HG02610 (cell line): ENCODE measurements at regions not wholly inside any gene's neighbourhood (a gene's known extent, or its start where the extent isn't known, plus 50 kb on each side); places are given as distances from the start of the nearest gene placed in this dataset.
A peak's percentile ranks its signal among the peaks of the same experiment; 100 is the strongest.
"Not testable (repeated sequence)": the region's sequence is repeated elsewhere in the genome, so short reads cannot be mapped to it uniquely, and the experiment has no call there.

Experiments
- ATAC-seq: cut with Tn5 transposase; IDR thresholded peaks from one replicate; pipeline ENCODE4 v1.9.1; 2021; ENCODE audit warnings: mild to moderate bottlenecking, moderate library complexity; ENCODE audit not compliant: unreplicated experiment

DNA sequence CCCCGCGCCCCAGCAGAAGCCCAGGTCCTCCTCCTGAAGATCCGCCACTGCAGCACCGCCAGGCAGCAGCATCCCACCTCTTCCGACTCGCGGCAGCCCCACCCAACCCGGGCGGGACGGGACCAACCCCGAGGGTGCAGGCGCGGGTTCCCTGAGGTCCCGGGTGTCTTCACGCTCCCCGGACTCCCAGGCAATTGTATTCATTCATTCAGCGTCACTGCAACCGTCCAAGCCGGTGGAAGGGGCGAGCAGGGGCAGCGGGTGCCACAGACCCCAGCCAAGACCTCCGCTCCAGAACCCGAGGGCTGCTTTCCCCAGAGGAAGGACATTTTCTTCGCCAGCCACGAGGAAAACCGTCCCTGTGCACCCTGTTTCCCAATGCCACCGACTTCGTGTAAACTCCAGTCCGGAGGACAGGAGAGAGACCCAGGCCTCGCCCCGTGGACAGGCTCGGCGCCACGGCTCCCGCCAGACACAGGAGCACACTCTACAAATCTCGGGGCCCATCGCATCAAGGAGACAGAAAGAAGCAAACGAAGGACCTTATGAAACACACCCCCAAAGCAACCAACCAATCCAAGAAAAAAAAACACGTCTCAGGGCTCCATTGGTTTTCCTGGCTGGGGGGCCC is 1471.5 kb downstream of the FOXD4L5 start:
- ATAC-seq = not testable (repeated sequence)

DNA sequence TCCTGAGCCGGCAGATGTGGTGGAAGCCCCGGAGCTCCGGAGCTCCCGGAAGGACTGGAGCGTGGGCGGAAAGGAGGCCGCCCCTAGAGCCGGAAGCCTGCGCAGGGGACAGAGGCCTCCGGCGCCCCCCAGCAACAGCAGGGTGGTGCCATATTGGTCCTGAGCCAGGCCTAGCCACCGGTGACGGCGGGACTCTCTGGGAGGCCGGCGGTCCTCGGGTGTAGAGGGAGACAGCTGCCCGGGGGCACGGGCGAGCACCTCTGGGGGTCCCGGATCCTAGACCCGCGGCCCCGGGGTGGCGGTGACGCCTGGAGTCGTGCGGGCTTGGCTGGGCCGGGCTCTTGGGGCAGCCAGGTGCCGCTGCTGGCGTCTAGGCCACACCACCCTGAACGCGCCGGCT is 1472.2 kb downstream of the FOXD4L5 start:
- peak; percentile 72 for ATAC-seq

DNA sequence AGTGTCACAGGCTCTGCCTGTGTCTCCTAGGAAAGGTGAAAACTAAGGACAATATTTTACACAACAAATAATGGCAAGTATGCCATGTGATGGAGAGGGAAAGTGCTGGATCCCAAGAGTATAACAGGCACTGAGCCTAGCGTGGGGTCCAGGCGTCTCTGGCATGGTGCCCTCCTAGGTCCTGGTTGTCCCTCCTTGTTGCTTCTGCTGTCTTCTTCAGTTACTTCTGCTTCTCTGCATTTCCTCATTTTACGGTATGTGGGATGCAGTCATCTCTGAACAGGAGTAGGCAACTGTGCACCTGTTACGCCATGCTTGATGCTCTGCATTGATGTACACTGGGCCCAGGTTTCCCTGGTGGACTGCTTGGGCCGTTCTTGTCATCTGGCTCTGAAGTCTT is 1480.8 kb downstream of the FOXD4L5 start:
- ATAC-seq = not testable (repeated sequence)

DNA sequence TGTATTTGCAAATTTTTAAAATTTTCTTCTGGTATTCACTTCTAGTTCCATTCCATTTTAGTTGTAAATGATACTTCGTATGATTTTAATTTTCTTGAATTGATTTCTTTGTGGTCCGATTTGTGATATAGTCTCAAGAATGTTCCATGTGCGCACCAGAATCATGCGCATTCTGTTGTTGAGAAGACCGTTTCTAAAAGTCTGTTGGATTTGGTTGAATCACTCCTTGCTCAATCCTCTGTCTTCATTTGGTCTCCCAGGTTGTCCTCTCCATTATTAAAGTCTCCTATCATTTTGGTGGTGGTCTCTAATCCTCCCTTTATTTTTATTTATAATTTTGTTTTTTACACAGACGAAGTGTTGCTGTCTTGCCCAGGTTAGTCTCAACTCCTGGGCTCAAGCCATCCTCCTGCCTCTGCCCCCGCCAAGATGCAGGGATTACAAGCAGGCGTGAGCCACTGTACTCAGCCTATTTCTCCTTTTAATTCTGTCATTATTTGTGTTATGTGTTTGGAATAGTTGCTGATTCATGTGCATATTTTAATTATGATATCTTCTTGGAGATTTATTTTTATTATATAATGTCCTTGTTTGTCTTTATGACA is 1490.8 kb downstream of the FOXD4L5 start:
- ATAC-seq = not testable (repeated sequence)

DNA sequence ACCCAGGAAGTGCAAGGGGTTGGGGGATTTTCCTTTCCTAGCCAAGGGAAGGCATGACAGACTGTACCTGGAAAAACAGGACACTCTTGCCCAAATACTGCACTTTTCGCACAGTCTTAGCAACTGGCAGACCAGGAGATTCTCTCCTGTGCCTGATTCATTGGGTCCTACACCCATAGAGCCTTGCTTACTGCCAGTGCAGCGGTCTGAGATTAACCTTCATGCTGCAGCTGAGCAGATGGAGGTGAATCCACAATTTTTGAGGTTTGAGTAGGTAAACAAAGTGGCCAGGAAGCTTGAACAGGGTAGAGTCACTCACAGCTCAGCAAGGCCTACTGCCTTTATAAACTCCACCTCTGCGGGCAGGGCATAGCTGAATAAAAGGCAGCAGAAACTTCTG is 1497.6 kb downstream of the FOXD4L5 start:
- ATAC-seq = not testable (repeated sequence)

DNA sequence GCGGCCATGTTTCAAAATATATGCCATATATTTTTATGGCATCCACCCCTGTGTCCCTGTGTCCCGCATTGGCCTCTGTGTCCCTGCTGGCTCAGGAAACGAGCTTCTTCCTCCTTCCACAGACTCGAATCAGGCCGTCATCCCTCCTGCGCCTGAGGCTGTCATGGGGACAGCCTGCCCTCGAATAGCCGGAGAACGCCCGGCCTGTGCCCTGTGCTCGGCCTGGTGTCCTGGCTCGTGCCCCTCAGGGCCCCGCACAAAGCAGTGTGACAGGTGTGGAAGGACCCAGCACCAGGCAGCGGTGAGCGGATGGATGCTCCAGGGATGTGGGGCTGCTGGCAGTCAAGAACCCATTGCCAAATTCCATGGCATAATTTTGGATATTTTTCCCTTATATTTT is 1500.0 kb downstream of the FOXD4L5 start:
- ATAC-seq = not testable (repeated sequence)

DNA sequence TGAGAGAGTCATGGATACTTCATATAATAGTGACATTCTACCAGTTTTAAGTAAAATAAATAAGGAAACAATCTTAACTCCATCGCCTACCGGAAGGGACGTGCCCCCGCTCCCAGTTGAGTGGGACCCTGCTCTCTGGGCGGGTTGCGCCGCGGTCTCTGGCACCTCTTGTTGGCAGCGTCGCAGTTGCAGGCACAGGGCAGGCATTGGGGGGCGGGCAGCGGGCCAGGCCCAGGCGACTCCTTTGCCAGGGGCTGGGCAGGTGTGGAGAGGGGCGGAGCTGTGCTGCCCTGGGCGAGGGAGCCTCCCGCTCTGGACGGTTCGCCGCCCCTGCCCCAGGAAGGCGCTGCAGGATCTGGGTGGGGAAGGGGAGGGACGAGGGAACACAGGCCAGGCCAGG is 1500.6 kb downstream of the FOXD4L5 start:
- ATAC-seq = not testable (repeated sequence)

DNA sequence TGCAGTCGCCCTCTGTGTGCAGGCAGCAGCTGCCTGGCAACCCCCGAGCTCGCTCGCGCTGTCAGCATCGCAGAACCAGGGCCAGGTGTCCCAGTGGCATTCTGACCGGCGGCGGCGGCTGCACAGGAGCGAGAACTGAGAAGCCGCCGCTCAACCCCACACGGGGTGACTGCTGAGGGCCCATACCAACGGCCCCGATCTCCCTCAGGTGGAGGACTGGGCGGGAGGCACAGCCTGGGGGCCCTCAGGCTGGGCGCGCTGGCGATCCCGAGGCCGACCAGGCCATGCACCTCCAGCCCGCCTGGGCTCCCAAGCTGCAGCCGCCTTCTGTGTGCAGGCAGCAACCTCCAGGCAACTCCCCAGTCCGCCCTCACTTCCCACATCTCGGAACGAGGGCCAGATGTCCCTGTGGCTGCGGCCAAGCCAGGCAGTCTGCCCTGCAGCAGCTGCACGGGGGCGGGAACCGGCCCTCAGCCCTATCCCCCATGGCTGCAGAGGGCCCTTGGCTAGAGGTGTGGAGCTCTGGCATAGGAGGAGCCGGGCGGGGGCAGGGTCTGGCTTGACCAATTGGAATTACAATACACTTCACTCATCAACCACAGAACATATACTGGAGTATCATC is 1503.1 kb downstream of the FOXD4L5 start:
- peak; percentile 28 for ATAC-seq

DNA sequence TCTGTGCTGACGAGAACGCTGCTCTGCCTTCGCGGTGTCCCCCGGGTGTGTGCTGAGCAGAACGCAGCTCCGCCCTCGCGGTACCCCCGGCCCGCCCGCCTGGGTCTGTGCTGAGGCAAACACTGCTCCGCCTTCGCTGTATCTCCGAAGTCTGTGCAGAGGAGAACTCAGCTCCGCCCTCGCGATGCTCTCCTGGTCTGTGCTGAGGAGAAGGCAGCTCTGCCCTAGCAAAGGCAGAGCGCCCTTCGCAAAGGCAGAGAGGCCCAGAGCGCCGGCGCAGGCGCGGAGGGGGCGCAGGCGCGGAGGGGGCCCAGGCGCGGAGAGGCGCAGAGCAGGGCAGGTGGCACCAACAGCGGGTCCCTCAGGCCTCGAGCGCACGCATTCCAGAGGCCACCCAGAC is 1503.6 kb downstream of the FOXD4L5 start:
- peak; percentile 98 for ATAC-seq

DNA sequence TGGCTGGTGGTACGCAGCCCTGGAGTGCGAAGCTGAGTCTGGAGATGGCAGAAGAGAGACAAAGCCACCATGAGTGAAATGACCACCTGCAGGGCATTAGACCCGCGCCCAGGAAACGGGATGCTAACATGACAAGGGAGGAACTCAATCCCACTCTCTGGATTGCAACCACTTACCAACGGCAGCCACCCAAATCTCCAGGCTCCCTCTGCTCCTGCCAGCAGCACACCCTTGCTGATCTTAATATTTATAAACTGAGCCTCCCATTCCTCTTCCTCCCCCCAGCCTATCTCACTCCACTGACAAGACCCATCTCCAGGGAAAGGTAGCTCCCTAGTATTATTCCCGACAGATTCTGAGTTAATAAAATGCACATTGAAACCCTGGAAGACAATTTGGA is 1508.8 kb downstream of the FOXD4L5 start:
- ATAC-seq = not testable (repeated sequence)

DNA sequence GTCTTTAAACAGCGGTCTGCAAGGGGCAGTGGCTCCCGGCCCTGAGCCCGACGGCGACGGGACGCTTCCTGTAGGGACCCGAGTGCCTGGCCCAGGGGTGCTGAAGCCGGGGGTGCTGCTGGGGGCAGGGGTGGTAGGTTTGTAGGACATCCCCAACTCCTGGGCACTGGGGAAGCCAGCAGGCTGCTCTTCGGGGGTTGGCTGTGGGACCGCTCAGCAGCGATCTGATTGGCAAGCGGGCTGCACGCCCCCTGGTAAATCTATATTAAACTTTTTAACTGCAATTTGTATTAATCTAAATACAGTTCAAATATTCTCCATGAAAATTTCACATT is 1510.0 kb downstream of the FOXD4L5 start:
- not testable (repeated sequence) for ATAC-seq

DNA sequence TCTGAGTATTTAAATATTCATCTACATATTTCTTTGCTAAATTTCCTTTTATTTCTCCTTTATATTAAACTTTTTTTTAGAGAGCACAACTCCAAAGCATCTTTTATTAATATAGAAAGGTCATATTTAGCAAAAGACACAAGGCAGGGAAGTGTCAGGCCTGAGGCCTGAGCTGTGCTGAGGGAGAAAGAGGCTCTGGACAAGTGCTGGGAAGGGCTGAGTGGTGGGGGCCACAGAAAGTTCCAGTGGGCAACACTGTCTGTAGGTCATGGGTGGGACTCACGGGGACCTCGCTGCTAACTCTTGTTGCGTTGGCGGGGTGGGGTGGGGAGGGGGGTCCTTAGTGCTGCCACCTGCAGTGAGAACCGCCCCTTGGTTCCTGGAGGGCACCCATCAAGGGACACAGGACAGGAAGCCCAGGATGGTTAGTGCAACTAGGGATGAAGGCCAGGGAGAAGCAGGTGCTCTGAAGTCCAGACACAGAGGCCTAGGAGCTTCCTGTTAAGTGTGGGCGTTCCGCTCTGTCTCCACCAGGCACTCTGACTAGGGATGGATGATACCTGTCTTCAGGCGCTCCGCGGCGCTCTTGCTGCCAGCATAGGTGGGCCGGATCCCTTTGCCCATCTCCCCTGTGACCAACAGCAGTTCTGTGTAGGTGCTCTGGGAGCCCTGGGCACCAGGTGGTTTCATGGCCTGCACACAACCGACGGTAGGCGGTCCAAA is 1510.5 kb downstream of the FOXD4L5 start:
- not testable (repeated sequence) for ATAC-seq

DNA sequence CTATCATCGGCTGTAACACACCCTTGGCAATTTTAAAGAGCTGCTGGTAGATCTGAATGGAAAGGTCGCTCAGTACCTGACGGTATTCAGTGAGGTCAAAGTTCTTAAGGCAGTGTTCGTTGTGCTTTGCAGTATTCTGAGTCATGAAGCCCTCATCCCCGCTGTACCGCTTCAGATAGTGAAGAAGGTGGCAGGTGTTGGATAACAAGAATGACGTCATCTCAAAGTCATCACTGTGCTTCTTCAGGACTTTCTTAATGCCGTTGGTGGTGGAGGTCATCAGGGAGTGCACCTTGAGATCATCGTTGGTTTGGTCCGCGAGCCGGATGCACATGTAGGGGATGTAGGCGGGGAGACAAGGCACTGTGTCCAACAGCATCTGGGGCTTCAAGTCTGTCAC is 1522.8 kb downstream of the FOXD4L5 start:
- not testable (repeated sequence) for ATAC-seq

DNA sequence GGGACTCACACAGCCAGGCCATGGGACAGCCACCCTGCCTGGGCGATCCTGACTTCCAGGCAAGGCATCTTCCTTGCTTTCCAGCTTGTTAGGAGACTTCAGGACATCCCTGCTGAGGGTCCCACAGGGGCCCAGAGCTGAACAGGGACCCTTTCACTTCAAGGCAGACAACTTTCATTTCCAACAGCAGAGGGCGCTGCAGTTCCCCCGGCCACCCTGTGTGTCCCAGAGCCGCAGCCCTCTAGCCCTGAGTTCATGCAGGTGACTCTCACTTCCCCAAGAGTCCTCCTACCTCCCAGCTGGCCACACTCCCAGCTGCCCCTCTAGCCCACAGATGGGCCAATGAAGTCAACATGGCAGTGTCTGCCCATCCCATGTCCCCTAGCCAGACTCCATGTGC is 1556.0 kb downstream of the FOXD4L5 start:
- ATAC-seq = not testable (repeated sequence)

DNA sequence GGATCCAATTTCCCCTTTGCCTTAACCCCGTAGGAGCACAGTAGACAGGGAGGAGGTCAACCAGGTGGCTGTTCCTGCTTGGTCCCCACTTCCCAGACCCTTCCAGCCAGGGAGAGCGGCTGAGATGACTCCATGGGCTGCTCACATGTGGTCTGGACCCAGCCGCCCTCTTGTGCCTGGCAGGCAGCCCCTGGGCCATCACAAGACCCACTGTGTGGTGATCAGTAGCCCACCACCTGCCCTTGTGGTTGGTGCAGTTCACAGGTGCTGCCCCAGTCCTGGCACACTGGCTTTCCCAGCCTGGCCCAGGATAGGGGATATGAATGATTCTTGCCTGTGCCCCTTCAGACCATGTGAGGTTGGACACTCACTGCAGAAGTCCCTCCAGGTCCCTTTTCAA is 1556.7 kb downstream of the FOXD4L5 start:
- no peak for ATAC-seq

DNA sequence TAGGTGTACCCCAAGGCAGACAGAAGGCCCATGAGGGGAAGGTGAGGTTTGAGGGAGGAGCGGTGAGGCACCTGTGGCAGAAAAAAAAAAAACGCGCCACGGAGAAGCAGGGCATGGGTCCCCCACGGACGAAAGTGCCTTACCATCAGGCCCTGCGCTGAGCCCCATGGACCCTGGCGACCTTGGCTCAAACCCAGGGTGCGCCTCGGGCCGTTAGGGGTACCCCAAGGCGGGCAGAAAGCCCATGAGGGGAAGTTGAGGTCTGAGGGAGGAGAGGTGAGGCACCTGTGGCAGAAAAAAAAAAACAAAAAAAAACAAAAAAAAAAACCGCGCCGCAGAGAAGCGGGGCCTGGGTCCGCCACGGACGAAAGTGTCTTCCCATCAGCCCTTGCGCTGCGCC is 1576.7 kb downstream of the FOXD4L5 start:
- ATAC-seq = not testable (repeated sequence)

DNA sequence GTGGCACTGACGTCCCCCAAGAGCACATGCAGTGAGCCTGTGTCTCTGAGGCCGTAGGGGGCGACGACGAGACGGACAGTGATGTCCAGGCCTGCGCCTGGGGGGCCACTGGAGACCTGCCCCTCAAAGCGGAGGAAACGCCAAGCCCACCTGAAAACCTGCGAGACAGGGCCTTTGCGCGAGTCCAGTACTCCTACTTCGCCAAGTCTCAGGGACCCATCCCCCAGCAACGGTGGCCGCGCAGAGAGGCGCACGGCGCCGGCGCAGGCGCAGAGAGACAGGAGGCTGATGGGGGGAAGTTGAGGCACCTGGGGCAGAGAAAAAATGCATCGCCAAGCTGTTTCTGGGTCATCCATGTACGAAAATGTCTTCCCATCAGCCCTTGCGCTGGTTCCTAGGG is 1580.6 kb downstream of the FOXD4L5 start:
- not testable (repeated sequence) for ATAC-seq

DNA sequence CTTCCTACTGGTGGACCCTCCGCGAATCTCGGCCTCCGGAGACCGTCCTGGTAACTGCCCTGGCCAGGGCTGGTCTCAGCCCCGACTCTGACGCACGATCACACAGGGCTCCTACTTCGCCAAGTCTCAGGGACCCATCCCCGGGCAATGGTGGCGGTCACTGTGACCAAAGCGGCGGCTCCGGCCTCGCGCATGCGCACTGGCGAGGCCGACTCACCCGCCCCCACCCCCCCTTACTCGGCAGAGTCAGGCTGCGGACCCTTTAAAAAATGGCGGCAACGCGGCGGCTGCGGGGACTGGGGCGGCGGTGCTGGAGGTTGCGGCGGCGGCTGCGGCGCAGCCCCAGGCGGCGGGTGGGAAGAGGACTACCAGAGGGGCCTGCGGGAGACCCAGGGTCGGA is 1581.3 kb downstream of the FOXD4L5 start:
- ATAC-seq = not testable (repeated sequence)

DNA sequence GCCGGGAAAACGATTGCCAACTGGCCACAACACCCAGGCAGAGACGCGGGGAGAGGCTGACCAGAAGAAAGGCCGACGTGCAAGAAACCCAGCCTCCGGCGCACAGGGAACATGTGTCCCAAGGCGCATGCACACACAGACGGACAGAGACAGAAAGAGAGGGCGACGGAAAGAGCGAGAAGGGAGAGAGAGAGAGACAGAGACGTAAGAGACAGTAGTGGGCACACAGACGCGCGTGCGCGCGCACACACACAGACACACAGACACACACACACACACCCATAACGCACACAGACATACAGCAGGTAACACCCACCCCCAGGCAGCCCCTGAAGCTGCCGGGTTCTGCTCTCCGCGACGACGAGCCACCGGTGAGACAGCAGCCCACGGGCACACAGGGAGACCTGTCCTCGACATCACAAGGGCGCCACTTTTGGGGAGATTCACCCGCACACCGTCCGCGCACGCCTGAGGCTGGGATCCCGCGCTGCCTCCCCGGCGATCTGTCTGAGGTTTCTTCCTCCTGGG is 1581.8 kb downstream of the FOXD4L5 start:
- not testable (repeated sequence) for ATAC-seq
